Heart left ventricle (tissue), 16 donors: ENCODE measurements at regions not wholly inside any gene's neighbourhood (a gene's known extent, or its start where the extent isn't known, plus 50 kb on each side); places are given as distances from the start of the nearest gene placed in this dataset.

ENCODE experiments used
- ATAC-seq, 4 donors: fragments of 200-7000 bp; cut with Tn5 transposase; one replicate each; pipeline ENCODE4 v1.9.1; 2020 to 2022; ENCODE audit warnings: moderate library complexity in 4 of 4, mild to moderate bottlenecking in 3 of 4, moderate number of reproducible peaks in 1 of 4
- DNase-seq, 5 donors: peaks; one replicate each; pipeline ENCODE4 v3.0.0-alpha.2; 2020
- H3K27ac ChIP-seq, 12 donors: fragments of 200-600 bp; sonication (generic) in 4 of 12; one replicate each; pipeline versions ENCODE4 v1.5.0 to v1.8.0; 2016 to 2022; ENCODE audit warnings: mild to moderate bottlenecking in 2 of 12
- H3K27me3 ChIP-seq, 9 donors: fragments of 200-600 bp; sonication (generic) in 2 of 9; one replicate each; pipeline versions ENCODE4 v1.5.1 to v1.8.0; 2016 to 2022; ENCODE audit warnings: mild to moderate bottlenecking in 3 of 9
- H3K36me3 ChIP-seq, 9 donors: fragments of 200-600 bp; sonication (generic) in 2 of 9; one replicate each; pipeline versions ENCODE4 v1.5.0 to v1.8.0; 2018 to 2022; ENCODE audit warnings: mild to moderate bottlenecking in 2 of 9
- H3K4me1 ChIP-seq, 12 donors: fragments of 200-600 bp; sonication (generic) in 4 of 12; one replicate each; pipeline versions ENCODE4 v1.5.0 to v1.8.0; 2016 to 2022; ENCODE audit warnings: mild to moderate bottlenecking in 3 of 12
- H3K4me3 ChIP-seq, 12 donors: fragments of 200-600 bp; sonication (generic) in 4 of 12; one replicate each; pipeline versions ENCODE4 v1.5.0 to v1.8.0; 2017 to 2022; ENCODE audit warnings: mild to moderate bottlenecking in 9 of 12, moderate library complexity in 4 of 12
- H3K9me3 ChIP-seq, 12 donors: fragments of 200-600 bp; sonication (generic) in 4 of 12; one replicate each; pipeline versions ENCODE4 v1.5.0 to v1.8.0; 2016 to 2022; ENCODE audit warnings: mild to moderate bottlenecking in 1 of 12
- POLR2A ChIP-seq, 2 donors: fragments of 450-650 bp; IDR thresholded peaks; one replicate each; pipeline ENCODE4 v1.6.1; 2017; ENCODE audit warnings: antibody characterized with exemption in 2 of 2, mild to moderate bottlenecking in 2 of 2, moderate library complexity in 2 of 2
- WGBS, 4 donors: extraction: QIAGEN DNeasy Blood & Tissue Kit in 2 of 4; methylation state at CpG; one replicate each; pipeline versions ENCODE4 v1.1.5 to v1.1.7; 2013 to 2018; 5-methylcytosine and 5-hydroxymethylcytosine counted together
- intact Hi-C, 10 donors: fragments of 100-400 bp; cut with DNase I; formaldehyde crosslinking; loops; one replicate each; pipeline versions ENCODE4 v1.11.1 to v1.14.2; 2022
- TF ChIP-seq, protein P1 (sequence below), 12 donors: fragments of 200-600 bp; sonication (generic) in 4 of 12; IDR thresholded peaks; one replicate each; pipeline versions ENCODE4 v1.5.0 to v1.8.0; 2018 to 2022; ENCODE audit warnings: antibody characterized with exemption in 12 of 12, mild to moderate bottlenecking in 5 of 12
- donor health status: ischemic (EF 13 %, LVEDD 7.1; RV severe dilation, severe dysfunction).
- donor health status: healthy with polysubstance abuse.
- donor health status: DM: no; HTN: yes; CAD: no.
- donor health status: DM: no; HTN: no; CAD: no.
- donor health status: ischemic (EF 25% LVEDD 6.9; RV normal size, moderate dysfunction).
- donor health status: ischemic (EF 25% LVEDD 5.7; RV mildly dilated, moderate dysfunction).
- donor health status: healthy.
- donor health status: DM: yes; HTN: yes; CAD: no.
- donor health status: ischemic (EF 35%, LVEDD 5.7; RV mildly dilated, moderate dysfunction).
- donor health status: nonischemic (EF 11% LVEDD 7.7; RV severe dilation, severe dysfunction).
- donor health status: DM: yes; HTN: yes; CAD: no.
- donor health status: PGD.
- donor health status: ischemic (EF 29% LVEDD 5.4; RV normal size, mild dysfunction).
- donor health status: nonischemic (EF 23%, LVEDD 6.1; RV moderate dilation, normal function).

DNA sequence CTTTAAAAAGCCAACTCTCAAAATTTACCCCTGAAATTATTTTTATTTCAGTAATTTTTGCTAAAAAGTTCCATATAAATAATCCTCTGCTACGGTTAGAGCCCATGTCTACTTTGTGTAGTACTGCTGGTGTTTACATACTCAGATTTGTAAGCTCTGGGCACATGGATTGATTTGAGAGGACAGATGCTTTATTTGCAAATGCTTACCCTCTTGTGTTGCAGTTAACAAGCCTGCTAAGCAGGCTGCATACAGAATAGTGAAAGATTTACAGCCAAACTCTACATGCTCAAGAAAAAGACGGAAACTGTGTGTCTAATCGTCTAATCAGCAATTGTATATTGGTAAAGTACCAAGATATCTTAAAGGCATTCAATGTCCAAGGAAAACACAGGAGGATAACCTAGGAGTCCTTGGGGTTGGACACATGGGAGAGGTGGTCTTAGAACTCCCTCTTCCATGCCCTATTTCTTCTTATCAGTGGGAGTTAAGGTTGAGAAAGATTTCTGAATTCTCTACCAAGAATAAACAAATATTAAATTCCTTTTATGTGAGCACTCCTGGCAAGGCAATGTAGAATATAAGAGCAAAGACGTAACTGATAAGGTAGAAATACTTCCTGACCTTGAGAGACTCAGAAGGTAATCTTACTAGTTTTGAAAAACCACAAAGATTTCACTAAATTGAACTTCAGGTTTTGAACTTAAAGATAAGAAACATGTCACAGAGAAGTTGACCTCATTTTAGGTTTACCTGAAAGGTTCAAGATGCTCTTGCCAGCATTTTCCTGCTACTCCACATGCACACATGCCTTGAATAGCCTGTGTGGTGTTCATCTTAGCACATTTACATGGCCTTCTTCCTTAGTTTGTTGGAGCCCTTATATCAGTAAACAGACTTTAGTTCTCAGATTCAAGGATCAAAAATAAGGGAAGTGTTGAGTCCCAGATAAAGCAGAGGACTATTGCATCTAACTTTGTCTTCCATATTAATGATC lies 1216.5 kb downstream of the SORCS3 start:
- intact Hi-C loops: no loop called here
- Histone ChIP-seq H3K4me1 (no peaks in the 10 kb centered on the region), H3K27me3 (no peaks in the 10 kb centered on the region), H3K36me3 (no peaks in the 10 kb centered on the region), H3K27ac (no peak overlapping the region), H3K9me3 (no peaks in the 10 kb centered on the region), H3K4me3 (no peak overlapping the region)
- WGBS, 4 donors: 72 to 77% (median 75%) methylated on average over 4 of the region's 4 CpGs
- ATAC-seq (no peak), DNase-seq (no peak)
- no peak for TF ChIP-seq POLR2A (IDR thresholded peaks at IDR 0.05)
- TF ChIP-seq, protein P1, sequence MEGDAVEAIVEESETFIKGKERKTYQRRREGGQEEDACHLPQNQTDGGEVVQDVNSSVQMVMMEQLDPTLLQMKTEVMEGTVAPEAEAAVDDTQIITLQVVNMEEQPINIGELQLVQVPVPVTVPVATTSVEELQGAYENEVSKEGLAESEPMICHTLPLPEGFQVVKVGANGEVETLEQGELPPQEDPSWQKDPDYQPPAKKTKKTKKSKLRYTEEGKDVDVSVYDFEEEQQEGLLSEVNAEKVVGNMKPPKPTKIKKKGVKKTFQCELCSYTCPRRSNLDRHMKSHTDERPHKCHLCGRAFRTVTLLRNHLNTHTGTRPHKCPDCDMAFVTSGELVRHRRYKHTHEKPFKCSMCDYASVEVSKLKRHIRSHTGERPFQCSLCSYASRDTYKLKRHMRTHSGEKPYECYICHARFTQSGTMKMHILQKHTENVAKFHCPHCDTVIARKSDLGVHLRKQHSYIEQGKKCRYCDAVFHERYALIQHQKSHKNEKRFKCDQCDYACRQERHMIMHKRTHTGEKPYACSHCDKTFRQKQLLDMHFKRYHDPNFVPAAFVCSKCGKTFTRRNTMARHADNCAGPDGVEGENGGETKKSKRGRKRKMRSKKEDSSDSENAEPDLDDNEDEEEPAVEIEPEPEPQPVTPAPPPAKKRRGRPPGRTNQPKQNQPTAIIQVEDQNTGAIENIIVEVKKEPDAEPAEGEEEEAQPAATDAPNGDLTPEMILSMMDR (IDR thresholded peaks at IDR 0.05): no peak

DNA sequence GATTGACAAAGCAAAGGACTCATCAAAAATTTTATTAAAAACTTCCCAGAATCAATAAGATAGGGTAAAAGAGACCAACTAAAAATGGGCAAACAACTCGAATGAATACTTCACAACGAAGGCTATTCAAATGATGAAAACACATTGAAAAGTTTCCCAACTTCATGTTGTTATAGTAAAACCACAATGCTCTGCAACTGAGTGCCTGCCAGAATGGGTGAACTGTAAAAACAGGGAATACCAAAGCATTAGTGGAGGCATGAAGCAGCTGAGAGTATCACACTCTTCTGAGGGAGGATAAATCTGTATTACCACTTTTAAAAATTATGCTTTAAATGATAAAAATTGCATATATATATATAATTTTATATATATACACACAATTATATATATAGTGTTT lies 1214.7 kb downstream of the SORCS3 start:
- Histone ChIP-seq H3K4me3 (no peak overlapping the region), H3K27ac (no peak overlapping the region), H3K36me3 (no peaks in the 10 kb centered on the region), H3K4me1 (no peaks in the 10 kb centered on the region), H3K9me3 (no peaks in the 10 kb centered on the region), H3K27me3 (no peaks in the 10 kb centered on the region)
- TF ChIP-seq, protein P1 (IDR thresholded peaks at IDR 0.05): no peak
- no peak for TF ChIP-seq POLR2A (IDR thresholded peaks at IDR 0.05)
- no peak for DNase-seq
- intact Hi-C loops: no loop called here
- no peak for ATAC-seq
- 66 to 71% (median 69%) methylated on average over 2 of the region's 2 CpGs for WGBS, 4 donors

DNA sequence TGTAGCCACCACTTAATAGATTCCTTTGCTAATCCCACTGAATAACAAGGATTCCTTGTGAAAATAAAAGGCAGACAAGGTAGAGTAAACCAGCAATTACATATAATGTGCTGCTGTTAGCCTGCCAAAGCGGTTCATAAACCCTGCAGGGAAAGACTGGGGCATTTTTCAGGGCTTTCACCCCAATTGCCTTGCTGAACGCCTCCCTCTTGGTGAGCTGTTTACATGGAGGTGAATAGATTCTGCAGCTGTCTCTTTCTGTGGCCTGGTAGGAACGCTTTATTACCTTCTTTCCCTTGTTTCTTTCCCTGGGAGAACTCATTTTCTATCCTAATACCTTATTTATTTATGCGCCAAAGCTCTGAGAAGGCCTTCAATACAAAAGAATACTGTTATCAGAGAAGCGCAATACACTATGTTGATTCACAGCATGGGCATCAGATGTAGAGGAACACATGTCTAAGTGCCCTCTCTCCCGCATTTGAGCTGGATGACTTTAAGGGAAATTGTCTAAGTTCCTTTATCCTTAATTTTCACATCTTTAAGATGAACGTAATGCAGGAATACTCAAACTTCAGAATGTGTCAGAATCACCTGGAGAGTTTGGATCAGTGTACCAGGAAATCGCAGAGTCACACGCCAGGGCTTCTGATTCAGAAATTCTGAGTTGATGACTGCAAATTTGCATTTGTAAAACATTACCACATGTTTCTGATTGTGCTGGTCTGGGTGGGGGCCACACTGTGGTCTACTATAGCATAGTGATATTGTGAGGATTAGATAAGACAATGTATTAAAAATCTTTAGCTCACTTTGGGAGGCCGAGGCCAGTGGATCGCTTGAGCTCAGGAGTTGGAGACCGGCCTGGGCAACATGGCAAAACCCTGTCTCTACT lies 1203.8 kb downstream of the SORCS3 start:
- no peak overlapping the region for H3K4me3 ChIP-seq
- no peaks in the 10 kb centered on the region for H3K36me3 ChIP-seq
- 78 to 87% (median 81%) methylated on average over 12 of the region's 12 CpGs for whole genome bisulfite sequencing, 4 donors
- no peak for DNase-seq
- H3K9me3 ChIP-seq: no peaks in the 10 kb centered on the region
- no peak for TF ChIP-seq POLR2A (IDR thresholded peaks at IDR 0.05)
- TF ChIP-seq, protein P1 (IDR thresholded peaks at IDR 0.05): no peak
- ATAC-seq: no peak
- peaks cover 0 to 7% (median 0%) of the 10 kb centered on the region in 9 donors for H3K27me3 ChIP-seq
- H3K27ac ChIP-seq: no peak overlapping the region
- no peaks in the 10 kb centered on the region for H3K4me1 ChIP-seq
- intact Hi-C loops: no loop called here

DNA sequence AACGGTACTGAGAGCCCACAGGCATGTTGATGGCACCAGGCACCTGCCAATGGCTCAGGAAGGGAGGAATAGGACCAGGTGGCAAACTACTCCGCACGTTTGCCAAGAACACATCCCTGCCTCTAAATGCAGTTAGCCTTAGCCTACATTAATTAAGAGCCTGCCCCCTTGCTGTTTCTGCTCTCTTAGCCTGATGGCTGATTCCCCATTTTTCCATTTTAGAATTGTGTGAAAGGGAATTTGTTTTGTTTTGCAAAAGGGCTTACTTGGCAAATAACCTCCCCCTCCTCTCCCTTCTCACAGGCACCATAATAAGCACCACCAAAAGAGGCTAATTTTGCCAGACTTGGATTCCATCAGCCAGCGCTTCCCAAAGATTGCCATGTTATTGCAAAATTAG lies 1203.2 kb downstream of the SORCS3 start:
- no peak for DNase-seq

More for the DNA sequence above, 1203.2 kb downstream of the SORCS3 start:
- Histone ChIP-seq H3K36me3 (no peaks in the 10 kb centered on the region), H3K27me3 (peaks cover 0 to 5% (median 0%) of the 10 kb centered on the region in 9 donors), H3K4me1 (no peaks in the 10 kb centered on the region), H3K9me3 (no peaks in the 10 kb centered on the region), H3K4me3 (no peak overlapping the region), H3K27ac (no peak overlapping the region)
- intact Hi-C loops: no loop called here
- WGBS, 4 donors: 57 to 66% (median 65%) methylated on average over 4 of the region's 4 CpGs
- TF ChIP-seq POLR2A (IDR thresholded peaks at IDR 0.05): no peak
- TF ChIP-seq, protein P1 (IDR thresholded peaks at IDR 0.05): no peak
- no peak for ATAC-seq
